ENCODE measurements at regions not wholly inside any gene's neighbourhood (a gene's known extent, or its start where the extent isn't known, plus 50 kb on each side); places are given as distances from the start of the nearest gene placed in this dataset.
A peak's percentile ranks its signal among the peaks of the same experiment; 100 is the strongest.

- Histone ChIP-seq H3K4me1 (ENCODE audit: control insufficient read depth, extremely low read depth, insufficient read depth, low read length) (no peaks in the 10 kb centered on the region), H3K4me3 (replicated peaks in 1 of 4; ENCODE audit: control extremely low read depth in 1 of 4, insufficient read depth in 1 of 4, low read depth in 3 of 4, low read length in 4 of 4) (no peak overlapping the region), H3K36me3 (ENCODE audit: control insufficient read depth, insufficient read depth, low read length) (no peaks in the 10 kb centered on the region), H3K27me3 (ENCODE audit: control insufficient read depth, insufficient read depth, low read length) (no peaks in the 10 kb centered on the region), H4K20me1 (ENCODE audit: control insufficient read depth, extremely low read depth, insufficient read depth, low read length) (no peaks in the 10 kb centered on the region), H3K4me2 (ENCODE audit: extremely low read depth, insufficient read depth, low read length) (no peak overlapping the region), H2AFZ (ENCODE audit: low read length) (peak overlapping the region; percentile 30), H3K27ac (ENCODE audit: insufficient read depth, low read length) (no peak overlapping the region), H3K79me2 (ENCODE audit: control insufficient read depth, insufficient read depth, low read length) (no peaks in the 10 kb centered on the region), H3K9ac (ENCODE audit: insufficient read depth, low read length) (no peak overlapping the region), H3K9me3 (ENCODE audit: control insufficient read depth, insufficient read depth, low read depth, low read length) (no peaks in the 10 kb centered on the region)
- no peak for TF ChIP-seq EZH2 (IDR thresholded peaks at IDR 0.05; ENCODE audit: low read length, missing control alignments)
- no peak for TF ChIP-seq CTCF (conservative IDR thresholded peaks at IDR 0.05 in 1 of 2, IDR thresholded peaks at IDR 0.05 in 1 of 2; ENCODE audit: low read depth in 1 of 2, low read length in 2 of 2)
- DNase-seq (ENCODE audit: low read depth in 2 of 2): no peak
Measured at GRCh38 chr20:19835533-19836222, 77.6 kb downstream of the RIN2 start.

GRCh38 chr20:19838468-19838867 lies 80.4 kb downstream of the RIN2 start:
- H3K4me3 ChIP-seq (replicated peaks in 1 of 4; ENCODE audit: control extremely low read depth in 1 of 4, insufficient read depth in 1 of 4, low read depth in 3 of 4, low read length in 4 of 4): no peak overlapping the region
- no peaks in the 10 kb centered on the region for H4K20me1 ChIP-seq (ENCODE audit: control insufficient read depth, extremely low read depth, insufficient read depth, low read length)
- H3K4me1 ChIP-seq (ENCODE audit: control insufficient read depth, extremely low read depth, insufficient read depth, low read length): no peaks in the 10 kb centered on the region
- DNase-seq (ENCODE audit: low read depth in 2 of 2): no peak
- no peak overlapping the region for H3K4me2 ChIP-seq (ENCODE audit: extremely low read depth, insufficient read depth, low read length)
- no peaks in the 10 kb centered on the region for H3K36me3 ChIP-seq (ENCODE audit: control insufficient read depth, insufficient read depth, low read length)
- H3K9me3 ChIP-seq (ENCODE audit: control insufficient read depth, insufficient read depth, low read depth, low read length): no peaks in the 10 kb centered on the region
- no peak overlapping the region for H2AFZ ChIP-seq (ENCODE audit: low read length)
- TF ChIP-seq EZH2 (IDR thresholded peaks at IDR 0.05; ENCODE audit: low read length, missing control alignments) (no peak), CTCF (conservative IDR thresholded peaks at IDR 0.05 in 1 of 2, IDR thresholded peaks at IDR 0.05 in 1 of 2; ENCODE audit: low read depth in 1 of 2, low read length in 2 of 2) (no peak)
- H3K27me3 ChIP-seq (ENCODE audit: control insufficient read depth, insufficient read depth, low read length): no peaks in the 10 kb centered on the region
- H3K27ac ChIP-seq (ENCODE audit: insufficient read depth, low read length): no peak overlapping the region
- no peaks in the 10 kb centered on the region for H3K79me2 ChIP-seq (ENCODE audit: control insufficient read depth, insufficient read depth, low read length)
- no peak overlapping the region for H3K9ac ChIP-seq (ENCODE audit: insufficient read depth, low read length)

- H3K79me2 ChIP-seq (ENCODE audit: control insufficient read depth, insufficient read depth, low read length): no peaks in the 10 kb centered on the region
- H3K4me1 ChIP-seq (ENCODE audit: control insufficient read depth, extremely low read depth, insufficient read depth, low read length): no peaks in the 10 kb centered on the region
- no peaks in the 10 kb centered on the region for H3K9me3 ChIP-seq (ENCODE audit: control insufficient read depth, insufficient read depth, low read depth, low read length)
- no peak for DNase-seq (ENCODE audit: low read depth in 2 of 2)
- H3K4me2 ChIP-seq (ENCODE audit: extremely low read depth, insufficient read depth, low read length): no peak overlapping the region
- H3K27me3 ChIP-seq (ENCODE audit: control insufficient read depth, insufficient read depth, low read length): no peaks in the 10 kb centered on the region
- H4K20me1 ChIP-seq (ENCODE audit: control insufficient read depth, extremely low read depth, insufficient read depth, low read length): no peaks in the 10 kb centered on the region
- H3K27ac ChIP-seq (ENCODE audit: insufficient read depth, low read length): no peak overlapping the region
- no peaks in the 10 kb centered on the region for H3K36me3 ChIP-seq (ENCODE audit: control insufficient read depth, insufficient read depth, low read length)
- TF ChIP-seq EZH2 (IDR thresholded peaks at IDR 0.05; ENCODE audit: low read length, missing control alignments) (no peak), CTCF (conservative IDR thresholded peaks at IDR 0.05 in 1 of 2, IDR thresholded peaks at IDR 0.05 in 1 of 2; ENCODE audit: low read depth in 1 of 2, low read length in 2 of 2) (no peak)
- no peak overlapping the region for H3K4me3 ChIP-seq (replicated peaks in 1 of 4; ENCODE audit: control extremely low read depth in 1 of 4, insufficient read depth in 1 of 4, low read depth in 3 of 4, low read length in 4 of 4)
- no peak overlapping the region for H2AFZ ChIP-seq (ENCODE audit: low read length)
- no peak overlapping the region for H3K9ac ChIP-seq (ENCODE audit: insufficient read depth, low read length)
Measured at GRCh38 chr20:19839053-19839452, 81.0 kb downstream of the RIN2 start.
